Common myeloid progenitor, CD34-positive (primary cell): ENCODE measurements at regions not wholly inside any gene's neighbourhood (a gene's known extent, or its start where the extent isn't known, plus 50 kb on each side); places are given as distances from the start of the nearest gene placed in this dataset.
"Not testable (repeated sequence)": the region's sequence is repeated elsewhere in the genome, so short reads cannot be mapped to it uniquely, and the experiment has no call there.

Experiments used
- CTCF ChIA-PET: fragments of 350-600 bp; sonication (Branson Sonifier 250); formaldehyde crosslinking; loops from one replicate; lab custom pipeline; 2021; ENCODE audit warnings: antibody characterized with exemption; lab: Charles Lee
- POLR2A ChIA-PET: fragments of 350-600 bp; sonication (Branson Sonifier 250); formaldehyde crosslinking; loops from one replicate; lab custom pipeline; 2021; ENCODE audit warnings: antibody characterized with exemption; lab: Charles Lee
- DNase-seq, 3 donors: peaks; one replicate each; pipeline versions ENCODE4 v3.0.0 to v3.0.0-alpha.2; 2013
- H3K27ac ChIP-seq, 2 experiments: 1 replicate in 1 of 2; 2 replicates in 1 of 2; pipeline ENCODE4 v1.7.0; 2013; ENCODE audit warnings: inconsistent platforms in 2 of 2, low read length in 2 of 2, mild to moderate bottlenecking in 2 of 2, low read depth in 1 of 2, moderate library complexity in 1 of 2; ENCODE audit not compliant: severe bottlenecking in 2 of 2, insufficient read depth in 1 of 2, poor library complexity in 1 of 2
- H3K27me3 ChIP-seq, 5 experiments: replicated peaks in 2 of 5; 1 replicate in 3 of 5; 2 replicates in 2 of 5; pipeline versions ENCODE4 v1.6.1 to v1.7.0; 2013; ENCODE audit warnings: low read length in 4 of 5, mild to moderate bottlenecking in 2 of 5, moderate library complexity in 2 of 5, inconsistent platforms in 1 of 5; ENCODE audit not compliant: insufficient read depth in 5 of 5, control insufficient read depth in 4 of 5
- H3K36me3 ChIP-seq, 4 experiments: 1 replicate in 2 of 4; 2 replicates in 2 of 4; pipeline versions ENCODE4 v1.6.1 to v1.7.0; 2013; ENCODE audit warnings: low read length in 3 of 4, control low read depth in 1 of 4, mild to moderate bottlenecking in 1 of 4; ENCODE audit not compliant: control insufficient read depth in 4 of 4, insufficient read depth in 4 of 4
- H3K4me1 ChIP-seq, 4 experiments: 1 replicate in 3 of 4; 2 replicates in 1 of 4; pipeline versions ENCODE4 v1.6.1 to v1.7.1; 2013; ENCODE audit warnings: low read length in 3 of 4, mild to moderate bottlenecking in 3 of 4, control low read depth in 1 of 4, inconsistent platforms in 1 of 4, moderate library complexity in 1 of 4; ENCODE audit not compliant: control insufficient read depth in 4 of 4, insufficient read depth in 4 of 4; ENCODE audit errors: control extremely low read depth in 1 of 4
- H3K4me3 ChIP-seq, 7 experiments: 1 replicate in 4 of 7; 2 replicates in 3 of 7; pipeline versions ENCODE4 v1.5.1 to v1.7.0; 2013; ENCODE audit warnings: mild to moderate bottlenecking in 7 of 7, low read length in 6 of 7, moderate library complexity in 6 of 7, inconsistent platforms in 2 of 7, low read depth in 2 of 7, control low read depth in 1 of 7; ENCODE audit not compliant: insufficient read depth in 4 of 7, control insufficient read depth in 1 of 7; ENCODE audit errors: extremely low read depth in 1 of 7
- H3K9me3 ChIP-seq, 5 experiments: 1 replicate in 4 of 5; 2 replicates in 1 of 5; pipeline versions ENCODE4 v1.6.1 to v1.7.1; 2013; ENCODE audit warnings: low read length in 4 of 5, mild to moderate bottlenecking in 2 of 5, inconsistent platforms in 1 of 5, low read depth in 1 of 5, moderate library complexity in 1 of 5; ENCODE audit not compliant: control insufficient read depth in 4 of 5, insufficient read depth in 2 of 5; ENCODE audit errors: control extremely low read depth in 1 of 5
- WGBS: methylation state at CpG from one replicate; pipeline ENCODE4 v1.1.5; 2013; ENCODE audit not compliant: insufficient coverage; 5-methylcytosine and 5-hydroxymethylcytosine counted together

DNA sequence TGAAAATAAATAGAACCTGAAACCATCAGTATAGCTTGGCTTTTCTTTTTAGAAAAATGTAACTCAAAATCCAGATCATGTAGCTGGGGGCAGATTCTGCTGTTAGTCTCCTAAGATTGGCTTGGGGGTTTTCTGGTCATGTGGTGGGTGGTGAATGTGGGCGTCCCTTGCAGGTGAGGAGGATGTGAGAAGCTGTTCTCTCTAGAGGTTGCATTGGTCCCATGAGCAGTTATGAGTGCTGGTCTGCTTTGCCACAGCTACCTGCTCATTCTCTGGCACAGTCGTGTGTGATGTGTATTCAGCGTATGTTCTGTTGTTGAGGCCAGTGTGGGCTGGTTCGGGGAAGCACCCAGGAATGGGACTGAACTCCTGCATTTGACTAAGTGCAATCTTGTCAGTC is 466.8 kb downstream of the DIRAS2 start:
- H3K27me3 ChIP-seq, result no peaks in the 10 kb centered on the region
- DNase-seq, result no peak
- POLR2A ChIA-PET, result no interaction called here
- no peak overlapping the region for H3K27ac ChIP-seq
- H3K36me3 ChIP-seq, result no peaks in the 10 kb centered on the region
- peaks cover 0 to 4% (median 3%) of the 10 kb centered on the region in 4 experiments for H3K4me1 ChIP-seq
- CTCF ChIA-PET, result interaction anchor here (1.3 kb wide), 1 partner anchor 32 kb away, joined by 4 read pairs; no protein-coding TSS in a partner anchor
- H3K9me3 ChIP-seq, result peaks cover 0 to 3% (median 0%) of the 10 kb centered on the region in 5 experiments
- H3K4me3 ChIP-seq, result no peak overlapping the region
- 92% methylated on average over 4 of the region's 4 CpGs for WGBS

DNA sequence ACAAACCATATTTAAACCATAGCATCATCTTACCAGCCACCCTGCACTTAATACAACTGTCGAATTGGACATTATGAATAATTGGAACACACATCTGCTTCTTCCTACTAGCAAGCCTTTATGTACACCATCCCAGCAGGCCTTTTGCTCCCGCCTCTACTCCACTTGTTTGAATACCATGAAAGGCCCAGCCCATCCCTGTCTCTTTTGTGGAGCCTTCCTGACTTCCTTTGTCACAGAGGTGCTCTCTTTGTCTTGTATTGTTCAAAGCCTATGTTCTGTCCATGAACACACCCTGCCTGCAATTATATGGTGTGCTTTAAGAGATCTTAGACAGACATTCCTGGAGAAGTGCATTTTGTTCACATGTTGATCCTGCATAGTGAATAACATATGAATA is 465.7 kb downstream of the DIRAS2 start:
- Histone ChIP-seq H3K9me3 (no peaks in the 10 kb centered on the region), H3K4me1 (peaks cover 0 to 4% (median 3%) of the 10 kb centered on the region in 4 experiments), H3K27ac (no peak overlapping the region), H3K4me3 (no peak overlapping the region), H3K36me3 (no peaks in the 10 kb centered on the region), H3K27me3 (no peaks in the 10 kb centered on the region)
- CTCF ChIA-PET, result no interaction called here
- POLR2A ChIA-PET, result no interaction called here
- WGBS, result 93% methylated on average over 2 of the region's 2 CpGs
- no peak for DNase-seq

DNA sequence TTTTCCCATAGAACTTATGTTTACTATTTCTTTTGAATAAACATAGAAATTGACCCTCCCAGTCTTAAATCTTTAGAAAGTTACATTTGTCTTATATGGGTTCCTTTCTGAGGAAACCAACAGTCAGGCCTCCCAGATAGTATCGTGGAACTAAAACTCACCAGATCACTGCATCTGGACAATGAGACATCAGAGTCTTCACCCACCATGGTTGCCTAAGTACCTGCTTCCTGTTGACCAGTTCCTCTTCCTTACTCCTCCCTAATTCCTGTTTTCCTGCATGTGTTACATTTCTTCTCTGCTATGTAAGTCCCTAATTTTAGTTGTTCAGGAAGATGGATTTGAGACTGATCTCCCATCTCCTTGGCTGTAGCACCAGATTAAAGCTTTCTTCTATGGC is 462.2 kb downstream of the DIRAS2 start:
- DNase-seq, result no peak
- 88% methylated on average over 1 of the region's 1 CpG for WGBS
- CTCF ChIA-PET, result no interaction called here

DNA sequence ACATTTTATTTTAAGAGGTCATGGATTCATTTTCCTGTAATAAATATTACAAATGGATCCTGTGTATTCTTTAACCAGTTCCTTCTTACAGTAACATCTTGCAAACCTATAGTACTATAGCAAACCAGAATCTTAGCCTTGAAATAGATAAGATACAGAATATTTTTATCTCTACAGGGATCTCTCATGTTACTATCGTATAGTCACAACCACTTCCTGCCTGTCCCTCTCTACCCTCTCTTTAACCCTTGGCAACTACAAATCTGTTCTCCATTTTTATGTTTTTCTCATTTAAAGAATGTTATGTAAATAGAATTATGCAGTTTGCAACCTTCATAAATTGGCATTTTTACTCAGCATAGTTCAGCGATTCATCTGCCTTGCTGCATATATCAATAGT is 454.0 kb downstream of the DIRAS2 start:
- H3K4me3 ChIP-seq, result peak overlapping the region in 1 of 7 experiments; percentile 35
- CTCF ChIA-PET, result no interaction called here
- H3K27me3 ChIP-seq, result no peaks in the 10 kb centered on the region
- no peak overlapping the region for H3K27ac ChIP-seq
- H3K36me3 ChIP-seq, result no peaks in the 10 kb centered on the region
- H3K4me1 ChIP-seq, result peaks cover 0 to 8% (median 6%) of the 10 kb centered on the region in 4 experiments
- DNase-seq, result peak in 1 of 3 donors; percentile 32
- no peaks in the 10 kb centered on the region for H3K9me3 ChIP-seq
- POLR2A ChIA-PET, result no interaction called here
- no CpG with 5 or more reads among the region's 2 CpGs for WGBS

More for the DNA sequence above, 462.2 kb downstream of the DIRAS2 start:
- Histone ChIP-seq H3K27me3 (no peaks in the 10 kb centered on the region), H3K9me3 (no peaks in the 10 kb centered on the region), H3K4me1 (no peaks in the 10 kb centered on the region), H3K27ac (no peak overlapping the region), H3K36me3 (no peaks in the 10 kb centered on the region), H3K4me3 (no peak overlapping the region)
- POLR2A ChIA-PET, result no interaction called here

DNA sequence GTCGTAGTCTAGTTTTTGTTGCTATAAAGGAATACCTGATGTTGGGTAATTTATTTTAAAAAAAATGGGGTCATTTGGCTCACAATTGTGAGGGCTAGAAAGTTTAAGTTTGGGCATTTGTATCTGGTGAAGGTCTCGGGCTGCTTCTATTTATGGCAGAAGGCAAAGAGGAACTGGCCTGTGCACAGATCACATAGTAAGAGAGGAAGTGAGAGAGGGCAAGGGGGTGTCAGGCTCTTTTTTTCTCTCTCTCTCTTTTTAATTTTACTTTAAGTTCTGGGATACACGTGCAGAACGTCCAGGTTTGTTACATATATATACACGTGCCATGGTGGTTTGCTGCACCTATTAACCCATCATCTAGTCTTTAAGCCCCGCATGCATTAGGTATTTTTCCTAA is 453.3 kb downstream of the DIRAS2 start:
- Histone ChIP-seq H3K27ac (no peak overlapping the region), H3K4me1 (peaks cover 0 to 8% (median 6%) of the 10 kb centered on the region in 4 experiments), H3K27me3 (no peaks in the 10 kb centered on the region), H3K36me3 (no peaks in the 10 kb centered on the region), H3K9me3 (no peaks in the 10 kb centered on the region), H3K4me3 (peak overlapping the region in 2 of 7 experiments; percentile 6 to 35)
- DNase-seq, result peak; percentile 30 to 84 (median 76)
- POLR2A ChIA-PET, result no interaction called here
- CTCF ChIA-PET, result no interaction called here
- 33% methylated on average over 5 of the region's 6 CpGs for whole genome bisulfite sequencing

DNA sequence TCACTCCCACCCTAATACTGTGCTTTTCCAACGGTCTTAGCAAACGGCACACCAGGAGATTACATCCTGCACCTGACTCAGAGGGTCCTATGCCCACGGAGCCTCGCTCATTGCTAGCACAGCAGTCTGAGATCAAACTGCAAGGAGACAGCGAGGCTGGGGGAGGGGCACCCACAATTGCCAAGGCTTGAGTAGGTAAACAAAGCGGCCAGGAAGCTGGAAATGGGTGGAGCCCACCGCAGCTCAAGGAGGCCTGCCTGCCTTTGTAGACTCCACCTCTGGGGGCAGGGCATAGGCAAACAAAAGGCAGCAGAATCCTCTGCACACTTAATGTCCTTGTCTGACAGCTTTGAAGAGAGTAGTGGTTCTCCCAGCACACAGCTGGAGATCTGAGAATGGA is 450.2 kb downstream of the DIRAS2 start:
- H3K9me3 ChIP-seq, H3K4me3 ChIP-seq, DNase-seq, POLR2A ChIA-PET, H3K4me1 ChIP-seq, H3K27me3 ChIP-seq, CTCF ChIA-PET, H3K36me3 ChIP-seq, H3K27ac ChIP-seq: not testable (repeated sequence)
- 95% methylated on average over 6 of the region's 7 CpGs for WGBS

DNA sequence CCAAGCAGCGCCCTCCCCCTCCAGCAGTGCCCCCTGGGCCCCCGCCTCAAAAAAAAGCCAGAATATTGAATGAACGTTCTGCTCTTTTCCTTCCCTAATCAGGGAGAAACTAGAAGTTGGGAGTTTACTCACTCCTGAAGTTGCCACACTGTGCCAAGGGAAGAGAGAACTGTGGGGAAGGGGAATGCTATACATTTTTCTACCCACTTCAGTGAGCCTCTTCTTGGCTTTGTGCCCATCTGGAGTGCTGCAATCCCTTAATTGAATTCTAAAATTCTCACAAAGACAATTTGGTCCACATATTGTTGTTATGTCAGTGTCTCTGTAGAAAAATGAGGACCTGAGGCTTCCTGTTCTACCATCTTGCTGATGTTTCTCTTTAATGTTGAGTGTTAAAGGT is 443.7 kb downstream of the DIRAS2 start:
- Histone ChIP-seq H3K27me3 (no peaks in the 10 kb centered on the region), H3K9me3 (peaks cover 0 to 4% (median 0%) of the 10 kb centered on the region in 5 experiments), H3K36me3 (no peaks in the 10 kb centered on the region), H3K4me1 (no peaks in the 10 kb centered on the region), H3K4me3 (no peak overlapping the region), H3K27ac (no peak overlapping the region)
- DNase-seq, result no peak
- WGBS, result no CpG with 5 or more reads among the region's 3 CpGs
- ChIA-PET CTCF (no interaction called here), POLR2A (no interaction called here)
